ENCODE measurements at regions not wholly inside any gene's neighbourhood (a gene's known extent, or its start where the extent isn't known, plus 50 kb on each side); places are given as distances from the start of the nearest gene placed in this dataset.

- no peak for TF ChIP-seq CTCF (conservative IDR thresholded peaks at IDR 0.05; ENCODE audit: low read length)
- TF ChIP-seq EZH2phosphoT487 (IDR thresholded peaks at IDR 0.05; ENCODE audit: borderline replicate concordance, low read depth, low read length) = no peak
These were observed 59.0 kb upstream of the MED9 start for GRCh38 chr17:17417718-17418181.

Data from OCI-LY7 (cell line).